ENCODE measurements at regions not wholly inside any gene's neighbourhood (a gene's known extent, or its start where the extent isn't known, plus 50 kb on each side); places are given as distances from the start of the nearest gene placed in this dataset.
"Not testable (repeated sequence)": the region's sequence is repeated elsewhere in the genome, so short reads cannot be mapped to it uniquely, and the experiment has no call there.

DNA sequence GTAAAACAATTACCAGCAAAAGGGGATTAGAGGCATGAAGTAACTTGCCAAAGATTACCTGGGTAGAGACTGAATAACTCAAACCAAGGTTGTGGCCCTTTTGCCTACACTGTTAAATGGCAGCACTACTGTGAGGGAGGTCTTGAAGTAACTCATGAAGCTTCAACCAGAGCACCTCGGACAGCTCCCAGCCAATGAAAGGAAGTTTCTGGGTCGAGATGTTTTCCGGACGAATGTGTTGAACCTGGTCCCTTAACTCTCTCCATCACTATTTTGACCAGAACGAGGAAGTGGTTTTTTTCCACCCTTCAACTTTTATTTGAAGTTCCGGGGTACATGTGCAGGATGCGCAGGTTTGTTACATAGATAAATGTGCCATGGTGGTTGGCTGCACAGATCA is 133.6 kb upstream of the PRKCQ start:
- DNase-seq: no peak

DNA sequence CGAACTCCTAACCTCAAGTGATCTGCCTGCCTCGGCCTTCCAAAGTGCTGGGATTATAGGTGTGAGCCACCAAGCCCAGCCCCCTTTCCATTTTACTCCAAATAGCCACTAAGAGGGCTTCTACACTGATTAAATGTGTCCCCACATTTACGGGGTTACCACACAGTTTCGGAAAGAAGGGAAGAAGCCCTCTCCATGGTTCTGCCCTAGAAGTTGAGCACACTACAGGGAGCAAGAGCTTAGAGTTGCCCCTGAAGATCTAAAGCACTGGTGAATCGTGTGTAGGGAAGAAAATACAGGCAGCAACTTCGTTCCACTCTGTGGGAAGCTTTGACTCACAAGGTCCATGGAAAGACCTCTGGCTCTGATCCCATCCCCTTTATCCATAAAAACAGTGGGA is 133.0 kb upstream of the PRKCQ start:
- DNase-seq: no peak

DNA sequence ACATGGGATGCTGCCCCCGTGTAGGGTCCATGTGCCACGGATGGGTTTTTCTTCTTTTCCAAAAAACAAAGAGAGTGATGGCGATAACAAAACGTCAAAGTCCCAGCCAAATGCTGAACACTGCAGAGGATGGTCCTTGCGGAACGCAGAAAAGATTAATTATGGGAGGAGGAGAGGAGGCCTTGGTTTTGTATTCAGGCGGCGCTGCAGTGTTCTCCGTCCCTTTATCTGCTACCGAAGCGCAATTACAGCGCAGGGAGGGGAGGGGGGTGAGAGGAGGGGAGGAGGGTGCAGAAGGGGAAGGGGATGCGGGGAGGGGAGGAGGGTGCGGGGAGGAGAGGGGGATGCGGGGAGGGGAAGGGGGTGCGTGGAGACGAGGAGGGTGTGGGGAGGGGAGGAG is 131.8 kb upstream of the PRKCQ start:
- no peak for DNase-seq

DNA sequence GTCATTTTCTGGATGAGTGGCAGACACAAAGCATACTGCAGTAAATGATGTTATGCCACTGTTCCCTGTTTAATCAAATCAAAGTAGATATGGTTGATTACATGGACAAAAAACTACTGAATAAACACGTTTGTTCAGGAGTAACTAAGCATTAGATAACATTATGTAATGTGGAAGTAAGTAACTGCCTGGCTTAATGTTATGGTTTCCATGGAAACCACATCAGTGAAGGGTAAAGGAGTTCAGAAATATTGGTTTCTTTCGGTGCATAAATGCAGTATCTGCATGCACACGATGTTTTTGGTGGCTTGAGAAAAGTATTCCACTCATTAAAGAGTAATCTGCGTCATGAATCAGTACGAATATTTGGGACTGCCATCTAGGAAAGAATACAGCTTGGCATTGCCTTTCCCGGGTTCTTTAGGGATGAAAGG is 131.3 kb upstream of the PRKCQ start:
- DNase-seq: no peak

DNA sequence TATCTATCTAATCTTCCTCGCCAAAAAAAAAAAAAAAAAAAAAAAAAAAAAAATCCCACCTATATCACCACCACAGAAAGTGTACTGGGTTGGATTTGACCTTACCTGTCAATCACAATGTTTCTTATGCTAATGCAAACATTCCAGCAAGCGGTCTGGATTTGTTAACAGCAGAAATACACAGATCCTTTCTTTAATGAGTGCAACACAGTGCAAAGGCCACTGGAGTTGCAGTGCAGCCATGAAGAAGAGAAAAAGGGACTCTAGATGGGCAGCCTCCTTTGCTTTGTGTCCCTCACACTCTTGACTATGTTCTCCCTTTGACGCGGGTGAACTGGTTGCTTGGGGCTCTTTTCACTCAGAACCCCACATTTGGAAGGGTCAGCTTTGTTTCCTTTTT is 127.3 kb upstream of the PRKCQ start:
- DNase-seq: no peak

DNA sequence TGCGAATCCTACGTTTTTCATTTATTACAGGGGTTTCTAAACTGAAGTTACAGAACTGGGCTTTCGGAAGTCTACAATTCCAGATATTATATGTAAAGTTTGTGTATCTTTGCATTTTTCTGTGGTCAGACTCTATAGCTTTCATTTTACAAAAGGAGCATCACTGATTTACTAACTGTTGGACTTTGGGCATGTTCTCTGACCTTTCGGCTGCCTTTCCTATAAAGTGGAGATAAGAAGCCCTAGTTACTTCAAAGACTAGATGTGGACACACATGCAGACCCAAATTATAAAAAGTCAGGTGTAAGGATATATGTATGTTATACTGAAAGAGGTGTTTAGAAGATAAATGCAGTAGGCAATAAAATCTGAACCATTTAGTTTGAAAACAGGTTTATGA is 126.6 kb upstream of the PRKCQ start:
- no peak for DNase-seq

DNA sequence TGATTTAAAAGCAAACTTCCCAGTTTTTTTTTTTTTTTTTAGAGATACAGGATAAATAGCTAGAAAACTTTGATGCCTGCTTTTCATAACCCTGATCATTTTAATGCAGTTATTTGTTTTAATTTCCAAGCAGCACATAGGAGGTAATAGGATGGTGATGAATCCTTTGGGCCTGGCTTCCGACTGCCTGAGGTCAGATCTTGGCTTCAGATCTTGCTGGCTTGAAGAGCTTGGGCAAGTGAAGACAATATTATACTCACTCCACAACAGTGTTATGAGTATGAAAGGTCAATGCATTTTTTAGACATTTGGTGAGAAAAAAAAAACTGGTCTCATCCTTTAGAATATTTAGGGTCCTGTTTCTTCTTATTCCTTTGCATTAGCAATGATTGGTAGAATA is 124.8 kb upstream of the PRKCQ start:
- DNase-seq: no peak

DNA sequence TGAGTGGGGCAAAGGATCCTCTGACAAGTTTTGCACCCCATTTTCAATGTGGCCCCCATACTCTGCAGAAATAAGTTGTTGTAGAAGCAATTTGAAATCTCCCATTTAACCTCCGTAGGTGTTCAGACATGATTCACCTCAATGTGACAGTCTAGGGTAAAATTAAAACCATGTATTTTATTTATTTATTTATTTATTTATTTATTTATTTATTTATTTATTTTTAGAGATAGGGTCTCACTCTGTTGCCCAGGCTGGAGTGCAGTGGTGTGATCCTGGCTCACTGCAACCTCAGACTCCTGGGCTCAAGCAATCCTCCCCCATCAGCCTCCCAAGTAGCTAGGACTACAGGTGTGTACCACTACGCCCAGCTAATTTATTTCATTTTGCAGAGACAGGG is 122.8 kb upstream of the PRKCQ start:
- DNase-seq: not testable (repeated sequence)

DNA sequence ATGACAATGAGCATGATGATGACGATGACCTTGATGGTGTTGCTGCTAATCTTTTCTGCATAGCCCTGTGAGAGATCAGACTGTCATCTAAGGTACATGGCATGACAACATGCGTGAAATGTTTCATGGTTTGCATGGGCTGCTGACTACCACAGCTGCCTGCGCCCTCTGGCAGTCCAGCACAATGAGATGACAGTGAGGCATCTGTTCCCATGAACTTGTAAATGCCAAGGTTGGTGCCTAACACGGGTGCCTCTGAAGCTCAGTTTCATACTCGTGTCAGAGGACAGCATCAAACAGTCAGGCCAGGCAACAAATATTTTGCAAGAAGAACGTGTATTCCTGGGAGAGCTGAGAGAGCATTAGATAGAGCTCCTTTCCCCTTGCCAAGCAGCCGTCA is 122.0 kb upstream of the PRKCQ start:
- DNase-seq: no peak

DNA sequence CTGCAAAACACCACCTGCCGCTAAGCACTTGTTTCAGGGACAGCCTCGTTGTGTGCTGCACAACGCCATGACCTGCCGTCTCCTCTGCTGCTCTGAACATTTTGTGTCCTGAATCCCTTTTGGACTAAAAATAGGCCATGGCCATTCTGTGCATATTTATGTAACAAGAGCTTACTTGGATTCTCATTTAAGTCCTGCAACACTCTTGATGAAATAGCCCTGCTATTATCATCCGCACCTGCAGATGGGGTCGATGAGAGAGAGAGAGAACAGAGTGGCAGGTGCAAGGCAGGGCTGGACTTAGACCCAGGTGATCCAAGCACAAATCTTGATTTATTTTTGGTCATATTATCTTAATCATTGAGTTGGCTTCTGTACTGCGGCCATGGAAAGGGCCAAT is 121.2 kb upstream of the PRKCQ start:
- no peak for DNase-seq

DNA sequence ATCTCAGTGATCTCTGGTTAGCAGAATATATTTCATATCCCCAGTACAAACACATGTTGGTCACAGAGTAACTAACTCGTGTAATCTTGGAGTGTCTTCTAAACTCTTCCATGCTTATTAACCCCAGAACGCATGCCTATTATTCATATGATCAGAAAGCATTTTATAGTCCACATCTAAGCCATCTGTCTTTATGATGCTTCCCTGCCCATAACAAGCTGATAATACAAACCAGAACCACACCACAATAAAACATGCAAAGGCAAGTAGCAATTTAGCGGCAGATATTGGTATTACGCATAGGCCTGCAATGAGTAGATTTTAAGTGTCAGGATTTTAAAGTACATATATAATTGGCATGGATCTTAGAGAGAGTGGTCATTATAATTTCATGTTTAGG is 120.0 kb upstream of the PRKCQ start:
- no peak for DNase-seq

DNA sequence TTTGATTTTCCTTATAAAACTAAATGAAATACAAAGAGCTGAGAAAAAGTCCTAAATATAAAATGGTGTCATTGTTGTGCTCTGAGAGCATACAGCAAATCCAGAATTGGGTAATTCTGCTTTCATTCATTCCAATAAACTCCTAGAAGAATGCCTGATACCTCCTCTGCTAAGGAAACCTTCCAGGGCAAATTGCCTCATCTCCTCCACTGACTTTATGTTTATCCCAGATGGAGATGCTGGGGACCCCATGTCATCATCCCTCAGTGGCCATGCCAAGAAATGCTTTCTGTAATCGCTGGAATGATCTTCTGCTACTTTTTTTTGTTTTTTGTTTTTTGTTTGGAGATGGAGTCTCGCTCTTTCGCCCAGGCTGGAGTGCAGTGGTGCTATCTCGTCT is 119.3 kb upstream of the PRKCQ start:
- DNase-seq: no peak

DNA sequence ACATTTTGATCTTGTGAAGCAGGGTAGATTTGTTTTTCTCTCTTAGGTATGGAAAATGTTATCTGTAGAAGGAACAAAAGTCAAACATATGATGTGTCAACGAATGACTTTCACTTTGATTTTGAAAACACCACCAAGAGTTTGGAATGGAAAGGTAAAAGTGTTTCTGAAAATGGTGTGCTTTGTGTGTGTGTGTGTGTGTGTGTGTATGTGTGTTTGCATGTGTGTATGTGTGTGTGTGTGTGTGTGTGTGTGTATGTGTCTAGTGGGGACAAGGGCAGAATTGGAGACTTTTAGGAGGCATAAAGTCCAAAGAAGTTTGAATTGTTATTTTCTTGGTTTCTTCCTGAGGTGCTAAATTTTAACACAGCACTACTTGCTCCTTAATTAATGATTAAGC is 115.4 kb upstream of the PRKCQ start:
- DNase-seq: no peak

DNA sequence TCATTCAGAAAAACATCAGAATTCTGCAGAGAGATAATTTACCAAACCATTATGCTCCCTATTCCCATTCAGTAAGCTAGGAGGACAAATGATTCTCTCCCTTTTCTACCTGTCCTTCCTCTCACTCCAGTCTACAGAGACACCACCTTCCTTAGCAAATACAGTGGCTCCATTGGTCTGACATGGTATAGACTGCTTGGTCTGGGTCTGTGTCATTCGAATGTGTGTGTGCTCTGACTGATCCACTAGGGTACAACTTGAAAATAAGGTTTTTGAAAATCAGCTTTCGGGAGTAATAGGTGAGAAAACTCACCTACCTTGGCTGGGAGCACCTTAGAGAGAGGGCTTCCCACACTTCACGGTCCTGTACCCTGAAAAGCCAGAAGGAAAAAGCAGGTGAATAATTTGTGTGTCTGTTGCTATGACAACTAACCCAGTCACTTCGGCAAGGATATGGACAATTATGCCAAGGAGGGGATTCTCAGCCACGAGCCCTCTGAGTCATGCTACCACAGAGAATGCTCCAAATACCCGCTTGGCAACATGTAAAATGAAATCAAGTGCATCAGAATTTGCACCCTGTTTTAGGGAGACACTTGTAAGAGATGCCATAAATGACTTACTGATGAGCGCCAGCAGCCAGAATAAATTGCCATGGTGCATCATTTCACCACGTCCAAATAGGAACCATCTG is 114.5 kb upstream of the PRKCQ start:
- DNase-seq: no peak

DNA sequence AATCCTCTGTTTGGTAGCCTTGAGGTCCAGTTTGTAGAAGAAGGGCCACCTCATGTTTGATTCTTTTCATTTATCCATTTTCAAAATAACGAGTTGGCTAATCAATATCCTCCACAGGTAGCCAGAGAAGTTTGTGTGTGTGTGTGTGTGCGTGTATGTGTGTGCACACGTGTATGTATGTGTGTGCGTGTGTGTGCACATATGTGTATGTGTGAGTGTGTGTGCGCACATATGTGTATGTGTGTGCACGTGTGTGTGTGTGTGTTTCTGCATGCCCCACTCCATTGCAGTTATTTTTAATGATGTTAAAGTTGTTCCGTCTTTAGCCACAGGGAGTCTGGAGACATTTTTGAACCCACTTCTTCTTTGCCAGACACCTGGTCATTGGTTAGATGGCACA is 112.8 kb upstream of the PRKCQ start:
- DNase-seq: no peak

DNA sequence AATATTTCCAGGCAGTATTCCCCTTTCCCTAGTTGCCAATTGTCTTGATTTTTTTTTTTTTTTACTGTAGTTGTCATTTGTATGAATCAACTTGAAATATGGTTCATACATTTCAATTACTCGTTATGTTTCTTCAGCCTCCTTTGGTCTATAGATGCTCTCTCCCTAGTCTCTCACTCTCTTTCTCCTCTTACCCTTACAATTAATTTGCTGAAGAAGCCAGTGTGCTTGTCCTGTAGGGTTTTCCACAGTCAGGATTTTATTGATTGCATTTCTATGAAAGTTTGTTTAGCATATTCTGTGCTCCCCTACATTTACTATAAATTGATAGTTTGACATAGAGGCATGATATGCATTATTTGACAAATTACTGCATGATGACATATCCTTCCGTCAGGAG is 112.0 kb upstream of the PRKCQ start:
- no peak for DNase-seq

DNA sequence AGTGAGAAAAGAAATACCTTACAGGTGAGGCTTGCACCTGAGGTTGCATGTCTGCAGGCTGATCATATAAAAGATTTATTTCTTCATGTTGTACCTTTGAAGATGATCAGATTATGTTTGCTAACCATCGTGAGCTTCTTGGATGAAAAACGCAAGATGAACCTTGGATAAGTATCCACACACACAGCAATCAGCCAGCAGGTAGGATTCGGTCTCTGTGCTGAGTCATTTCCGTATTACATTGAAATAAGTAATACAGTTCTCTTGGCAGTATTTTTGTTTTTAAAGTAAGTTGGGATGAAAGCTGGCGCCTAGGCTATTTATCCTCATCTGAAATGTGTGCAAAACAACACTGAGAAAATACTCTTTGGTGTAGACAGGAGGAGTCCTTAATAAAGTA is 109.0 kb upstream of the PRKCQ start:
- no peak for DNase-seq

DNA sequence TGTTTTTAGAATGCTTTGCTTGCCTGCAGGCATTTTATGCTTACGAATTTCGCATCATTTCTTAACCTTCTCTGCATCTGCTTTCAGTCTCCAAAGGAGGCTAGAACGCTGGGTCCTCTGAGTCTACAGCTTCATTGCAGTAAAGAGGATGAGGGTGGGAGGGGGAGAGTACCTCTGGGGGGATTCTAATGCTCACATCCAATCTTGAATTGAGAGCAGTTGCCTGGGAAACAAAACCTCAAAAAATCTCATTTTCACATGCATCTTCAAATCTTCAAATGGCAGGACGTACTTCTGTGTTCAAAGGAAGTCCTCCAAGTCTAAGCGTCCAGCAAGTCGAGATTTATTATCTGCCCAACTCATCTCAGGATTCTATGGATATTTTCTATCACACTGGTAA is 100.7 kb upstream of the PRKCQ start:
- DNase-seq: no peak

DNA sequence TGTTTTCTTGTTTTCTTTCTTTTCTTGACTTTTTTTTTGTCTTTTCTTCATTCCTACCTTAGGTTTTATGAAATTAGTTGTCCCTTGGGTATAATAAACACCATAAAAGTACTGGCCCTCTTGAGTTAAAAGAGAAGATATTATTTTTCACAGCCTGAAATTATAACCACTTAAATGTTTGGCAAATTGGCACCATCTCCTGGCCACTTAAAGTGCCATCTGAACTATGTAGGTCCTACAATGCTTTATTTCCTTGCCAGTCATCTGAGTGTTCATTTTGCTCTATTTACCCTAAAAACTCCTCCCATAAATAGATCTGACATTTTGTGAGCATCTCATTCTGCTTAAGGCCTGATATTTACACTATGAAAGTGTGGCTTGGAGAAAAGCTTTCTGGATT is 98.9 kb upstream of the PRKCQ start:
- no peak for DNase-seq

DNA sequence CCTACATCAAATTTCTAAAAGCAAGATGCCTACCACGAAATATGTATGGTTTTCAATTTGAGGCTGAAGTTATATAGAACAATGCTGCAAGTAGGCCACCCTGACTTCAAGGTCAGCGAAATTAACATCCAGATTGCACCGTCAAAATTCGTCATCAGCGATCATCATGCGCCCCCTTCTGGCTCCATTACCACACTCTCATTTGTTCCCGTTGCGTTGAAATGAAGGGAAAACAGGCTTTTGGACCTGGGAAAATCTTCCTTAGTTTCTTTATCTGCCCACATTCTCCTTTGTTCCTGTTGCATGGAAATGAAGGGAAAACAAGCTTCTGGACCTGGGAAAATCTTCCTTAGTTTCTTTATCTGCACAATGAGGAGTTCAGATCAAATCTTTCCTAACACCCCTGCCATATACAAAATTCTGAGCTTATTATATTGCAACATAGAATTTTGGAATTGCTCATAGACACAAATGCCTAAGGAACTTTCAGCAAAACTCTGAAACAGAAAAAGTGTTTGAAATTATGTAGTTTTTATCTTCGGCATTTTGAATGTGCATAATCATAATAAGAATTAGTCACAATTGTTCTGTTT is 98.2 kb upstream of the PRKCQ start:
- DNase-seq: no peak

DNA sequence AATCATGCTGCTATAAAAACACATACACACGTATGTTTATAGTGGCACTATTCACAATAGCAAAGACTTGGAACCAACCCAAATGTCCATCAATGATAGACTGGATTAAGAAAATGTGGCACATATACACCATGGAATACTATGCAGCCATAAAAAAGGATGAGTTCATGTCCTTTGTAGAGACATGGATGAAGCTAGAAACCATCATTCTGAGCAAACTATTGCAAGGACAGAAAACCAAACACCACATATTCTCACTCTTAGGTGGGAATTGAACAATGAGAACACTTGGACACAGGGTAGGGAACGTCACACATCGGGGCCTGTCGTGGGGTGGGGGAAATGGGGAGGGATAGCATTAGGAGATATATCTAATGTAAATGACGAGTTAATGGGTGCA is 97.1 kb upstream of the PRKCQ start:
- DNase-seq: not testable (repeated sequence)

DNA sequence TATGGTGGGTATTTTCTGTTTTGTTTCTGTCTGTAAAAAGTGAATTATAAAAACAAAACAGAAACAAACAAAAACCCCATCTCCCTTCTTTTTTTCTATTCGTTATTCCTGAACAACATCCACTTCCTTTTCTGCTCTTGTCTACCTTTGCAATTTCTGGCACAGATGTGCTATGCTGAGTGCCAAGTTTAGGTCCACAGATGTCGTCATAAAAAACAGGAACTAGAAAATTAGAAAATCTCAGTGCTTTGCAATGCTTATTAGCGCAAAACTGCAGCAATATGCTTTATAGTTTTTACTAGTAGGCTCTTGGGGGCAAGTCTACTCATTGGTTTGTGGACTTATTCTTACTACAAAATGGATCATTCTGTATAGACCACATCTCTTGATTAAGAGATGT is 94.2 kb upstream of the PRKCQ start:
- no peak for DNase-seq

DNA sequence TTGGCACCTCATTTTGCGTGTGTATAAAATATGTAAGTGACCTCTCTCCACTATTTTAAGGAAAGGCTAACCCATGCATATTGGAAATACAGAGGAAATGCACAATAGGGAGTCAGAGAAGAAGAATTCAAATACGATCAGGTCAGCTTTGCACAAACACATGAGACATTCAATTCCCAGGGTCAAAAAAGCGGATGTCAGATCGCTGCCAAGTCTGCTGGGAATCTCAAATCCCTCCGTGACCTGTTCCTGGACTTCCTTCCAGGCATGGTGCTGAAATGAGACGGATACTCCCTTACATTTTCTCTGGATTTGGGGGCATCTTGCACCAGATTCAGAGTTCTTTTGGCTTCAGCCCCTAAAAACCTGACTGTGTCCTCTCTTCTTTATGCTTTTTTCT is 91.9 kb upstream of the PRKCQ start:
- no peak for DNase-seq

DNA sequence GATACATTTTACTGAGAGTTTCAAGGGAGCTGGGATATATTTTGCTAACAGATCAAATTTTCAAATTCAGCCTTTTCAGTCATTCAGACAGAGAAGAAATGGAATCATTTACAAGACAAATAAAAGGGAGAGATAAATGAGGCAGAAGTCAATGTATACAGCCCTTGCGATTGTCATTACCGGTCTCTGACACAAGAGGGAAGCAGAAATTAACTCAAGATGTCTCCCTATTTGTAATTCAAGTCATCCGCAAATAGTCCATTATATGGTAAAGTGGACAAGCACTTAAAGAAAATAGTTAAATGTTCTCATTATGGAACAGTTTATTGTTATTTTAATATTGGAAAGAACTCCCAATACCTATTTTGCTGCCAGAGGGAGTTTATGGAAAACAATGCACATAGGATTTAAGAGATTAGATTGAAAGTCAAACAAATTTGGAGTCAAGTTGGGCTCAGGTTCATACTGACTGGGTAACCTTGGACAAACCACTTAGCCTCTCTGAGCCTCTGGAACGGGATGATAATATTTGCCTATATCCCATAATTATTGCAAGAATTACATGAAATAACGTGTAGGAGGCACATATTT is 89.3 kb upstream of the PRKCQ start:
- peak; percentile 0 for DNase-seq

DNA sequence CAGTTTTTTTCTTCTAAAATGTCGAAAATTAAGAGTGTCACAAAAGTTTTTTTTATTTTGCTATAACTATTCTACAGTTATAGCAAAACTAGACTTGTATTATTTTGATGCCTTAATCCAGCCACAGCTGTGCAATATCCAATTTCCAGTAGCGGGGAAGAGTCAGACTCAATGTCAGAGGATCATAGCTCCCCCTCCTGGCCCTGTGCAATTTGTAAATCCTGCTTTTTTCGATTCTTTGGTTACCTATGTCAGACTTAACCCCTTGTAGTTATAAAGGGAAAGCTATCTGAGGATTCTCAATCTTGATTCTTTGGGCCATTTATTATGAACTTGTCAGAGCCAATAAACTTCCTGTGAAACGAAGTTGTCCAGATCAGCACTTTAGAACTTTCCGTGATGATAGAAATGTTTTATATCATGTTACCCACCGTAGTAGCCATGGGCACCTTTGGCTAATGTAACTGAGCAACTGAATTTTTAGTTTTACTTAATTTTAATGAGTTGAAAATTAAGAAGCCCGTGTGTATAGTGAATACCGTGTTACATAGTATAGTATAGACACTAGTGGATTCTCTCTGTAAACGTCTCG is 87.7 kb upstream of the PRKCQ start:
- DNase-seq: no peak

All from NCI-H2081 treated with DMSO at 0.1 percent for 48 hours (cell line).